ENCODE measurements at regions not wholly inside any gene's neighbourhood (a gene's known extent, or its start where the extent isn't known, plus 50 kb on each side); places are given as distances from the start of the nearest gene placed in this dataset.

DNA sequence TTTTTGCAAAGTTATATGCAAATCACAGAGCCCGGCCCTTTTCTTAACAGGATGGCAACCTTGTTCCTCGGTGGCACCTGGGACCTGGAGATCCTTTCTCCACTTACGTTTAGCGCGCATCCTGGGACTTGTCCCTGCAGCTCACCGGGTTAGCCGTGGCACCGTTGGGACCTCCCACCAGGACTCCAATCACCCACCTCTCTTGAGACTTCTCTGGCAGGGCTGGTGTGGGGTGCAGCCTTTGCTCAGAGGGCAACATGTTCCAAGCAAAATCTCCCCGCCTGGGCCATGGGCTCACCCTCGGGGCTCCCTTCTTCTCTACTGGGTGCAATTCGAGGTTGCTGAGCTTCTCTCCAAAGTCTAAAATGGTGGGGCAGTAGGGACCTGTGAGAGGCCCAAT lies 211.9 kb upstream of the UMPS start:
- Mint-ChIP-seq H3K4me3 (ENCODE audit: low read depth) (no peak overlapping the region), H3K4me1 (ENCODE audit: low read depth) (no peaks in the 10 kb centered on the region), H3K36me3 (ENCODE audit: low read depth) (no peaks in the 10 kb centered on the region), H3K27ac (no peak overlapping the region), H3K27me3 (ENCODE audit: low read depth) (peaks cover 4% of the 10 kb centered on the region), H3K9me3 (no peaks in the 10 kb centered on the region)
- DNase-seq (ENCODE audit: low spot score) = no peak
- intact Hi-C loops (cut with micrococcal nuclease) = no loop called here

- Mint-ChIP-seq H3K27ac (no peak overlapping the region), H3K36me3 (ENCODE audit: low read depth) (no peaks in the 10 kb centered on the region), H3K9me3 (no peaks in the 10 kb centered on the region), H3K4me1 (ENCODE audit: low read depth) (no peaks in the 10 kb centered on the region), H3K4me3 (ENCODE audit: low read depth) (no peak overlapping the region), H3K27me3 (ENCODE audit: low read depth) (peaks cover 4% of the 10 kb centered on the region)
- intact Hi-C loops (cut with micrococcal nuclease) = no loop called here
- no peak for DNase-seq (ENCODE audit: low spot score)
Measured at GRCh38 chr3:124519591-124520194, 210.6 kb upstream of the UMPS start.

DNA sequence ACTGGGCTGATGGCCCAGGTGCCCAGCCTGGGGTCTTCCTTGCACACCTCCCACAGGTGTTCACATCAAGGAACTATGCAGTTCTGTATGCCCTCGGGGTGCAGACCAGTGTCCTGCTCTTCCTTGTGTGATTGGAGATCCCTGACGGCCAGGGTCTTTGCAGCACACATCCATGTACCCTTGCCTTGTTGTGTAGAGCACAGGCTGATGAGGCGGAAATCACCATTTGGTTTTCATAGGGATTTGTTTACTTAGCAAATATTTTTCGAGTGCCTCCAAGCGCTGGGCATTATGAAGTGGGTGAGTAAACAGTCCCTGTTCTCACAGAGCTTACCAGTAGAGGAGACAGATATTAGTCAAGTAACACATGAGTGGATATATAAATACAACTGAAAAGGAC lies 209.3 kb upstream of the UMPS start:
- Mint-ChIP-seq H3K36me3 (ENCODE audit: low read depth) (no peaks in the 10 kb centered on the region), H3K9me3 (no peaks in the 10 kb centered on the region), H3K27me3 (ENCODE audit: low read depth) (peaks cover 4% of the 10 kb centered on the region), H3K4me3 (ENCODE audit: low read depth) (no peak overlapping the region), H3K27ac (no peak overlapping the region), H3K4me1 (ENCODE audit: low read depth) (no peaks in the 10 kb centered on the region)
- DNase-seq (ENCODE audit: low spot score) = no peak
- intact Hi-C loops (cut with micrococcal nuclease) = no loop called here

DNA sequence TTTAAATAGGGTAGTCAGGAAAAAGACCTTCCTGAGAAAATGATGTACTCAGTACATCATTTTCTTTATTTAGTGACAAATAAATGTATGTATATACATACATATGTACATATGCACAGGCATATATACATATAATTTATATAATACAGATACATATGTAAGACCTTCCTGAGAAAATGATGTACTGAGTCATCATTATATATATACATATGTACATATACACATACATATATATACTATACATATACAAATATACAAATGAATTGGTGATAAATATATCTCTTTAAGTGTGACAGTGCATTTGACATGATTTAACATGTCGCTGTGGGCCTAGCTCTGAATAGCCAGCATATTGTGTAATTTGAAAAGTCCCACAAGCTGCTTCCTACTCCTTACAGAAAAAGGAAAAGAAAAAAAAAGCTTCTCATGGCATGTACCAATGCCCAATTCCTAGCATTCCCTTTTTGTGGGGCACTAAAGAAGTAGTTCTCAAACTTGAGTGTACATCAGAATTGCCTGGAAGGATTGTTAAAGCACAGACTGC lies 208.1 kb upstream of the UMPS start:
- no peak overlapping the region for H3K4me3 Mint-ChIP-seq (ENCODE audit: low read depth)
- no peak overlapping the region for H3K27ac Mint-ChIP-seq
- H3K4me1 Mint-ChIP-seq (ENCODE audit: low read depth) = no peaks in the 10 kb centered on the region
- peaks cover under 1% of the 10 kb centered on the region for H3K27me3 Mint-ChIP-seq (ENCODE audit: low read depth)
- intact Hi-C loops (cut with micrococcal nuclease) = no loop called here
- no peak for DNase-seq (ENCODE audit: low spot score)
- H3K9me3 Mint-ChIP-seq = no peaks in the 10 kb centered on the region
- H3K36me3 Mint-ChIP-seq (ENCODE audit: low read depth) = no peaks in the 10 kb centered on the region

DNA sequence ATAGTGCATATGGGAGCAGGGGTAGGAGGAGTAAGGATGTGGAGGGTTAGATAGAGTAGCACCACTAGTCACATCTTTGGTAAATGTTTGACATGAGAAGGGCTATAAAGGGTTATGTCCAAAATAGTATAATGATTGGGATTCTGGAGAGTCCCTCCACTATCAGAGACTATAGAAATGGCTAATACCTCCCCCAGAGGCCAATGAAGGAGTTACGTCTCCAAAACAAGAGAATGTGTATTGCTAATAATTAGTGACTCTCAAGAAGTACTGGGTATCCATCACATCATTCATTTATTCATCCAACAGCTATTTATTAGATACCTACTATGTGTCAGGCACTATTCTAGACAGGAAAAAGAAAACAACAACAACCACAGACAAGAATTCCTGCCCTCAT lies 203.7 kb upstream of the UMPS start:
- H3K4me3 Mint-ChIP-seq (ENCODE audit: low read depth) = no peak overlapping the region
- intact Hi-C loops (cut with micrococcal nuclease) = no loop called here
- no peak overlapping the region for H3K27ac Mint-ChIP-seq
- DNase-seq (ENCODE audit: low spot score) = no peak
- no peaks in the 10 kb centered on the region for H3K9me3 Mint-ChIP-seq
- H3K4me1 Mint-ChIP-seq (ENCODE audit: low read depth) = no peaks in the 10 kb centered on the region
- H3K36me3 Mint-ChIP-seq (ENCODE audit: low read depth) = no peaks in the 10 kb centered on the region
- H3K27me3 Mint-ChIP-seq (ENCODE audit: low read depth) = no peaks in the 10 kb centered on the region

- intact Hi-C loops (cut with micrococcal nuclease) = no loop called here
- H3K27me3 Mint-ChIP-seq (ENCODE audit: low read depth) = peaks cover 9% of the 10 kb centered on the region
- H3K4me3 Mint-ChIP-seq (ENCODE audit: low read depth) = no peak overlapping the region
- no peaks in the 10 kb centered on the region for H3K36me3 Mint-ChIP-seq (ENCODE audit: low read depth)
- DNase-seq (ENCODE audit: low spot score) = no peak
- H3K9me3 Mint-ChIP-seq = no peaks in the 10 kb centered on the region
- H3K4me1 Mint-ChIP-seq (ENCODE audit: low read depth) = no peaks in the 10 kb centered on the region
- no peak overlapping the region for H3K27ac Mint-ChIP-seq
Measured at GRCh38 chr3:124529826-124530571, 200.3 kb upstream of the UMPS start.

DNA sequence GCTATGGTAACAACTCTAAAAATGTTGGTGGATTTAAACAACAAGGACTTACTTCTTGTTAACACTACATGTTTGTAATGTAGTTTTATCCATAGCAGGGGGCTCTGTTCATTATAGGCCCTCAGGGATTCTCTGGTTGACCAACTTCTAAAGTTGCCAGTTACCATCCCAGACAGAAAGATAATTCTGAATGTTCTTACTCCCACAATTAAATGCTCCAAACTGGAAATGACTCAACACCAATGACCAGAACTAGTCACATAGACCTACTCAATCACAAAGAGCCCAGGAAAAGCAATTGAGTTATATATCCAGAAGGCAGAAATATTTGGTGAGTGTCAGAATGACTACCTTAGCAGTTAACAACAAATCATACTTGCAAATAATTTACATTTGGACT lies 199.3 kb upstream of the UMPS start:
- Mint-ChIP-seq H3K4me1 (ENCODE audit: low read depth) (no peaks in the 10 kb centered on the region), H3K27ac (no peak overlapping the region), H3K4me3 (ENCODE audit: low read depth) (no peak overlapping the region), H3K9me3 (no peaks in the 10 kb centered on the region), H3K36me3 (ENCODE audit: low read depth) (no peaks in the 10 kb centered on the region), H3K27me3 (ENCODE audit: low read depth) (peaks cover 9% of the 10 kb centered on the region)
- intact Hi-C loops (cut with micrococcal nuclease) = no loop called here
- no peak for DNase-seq (ENCODE audit: low spot score)

- Mint-ChIP-seq H3K36me3 (ENCODE audit: low read depth) (no peaks in the 10 kb centered on the region), H3K27ac (no peak overlapping the region), H3K9me3 (no peaks in the 10 kb centered on the region), H3K27me3 (ENCODE audit: low read depth) (peaks cover 9% of the 10 kb centered on the region), H3K4me3 (ENCODE audit: low read depth) (no peak overlapping the region), H3K4me1 (ENCODE audit: low read depth) (no peaks in the 10 kb centered on the region)
- no peak for DNase-seq (ENCODE audit: low spot score)
- intact Hi-C loops (cut with micrococcal nuclease) = no loop called here
Measured at GRCh38 chr3:124532071-124532470, 198.2 kb upstream of the UMPS start.

DNA sequence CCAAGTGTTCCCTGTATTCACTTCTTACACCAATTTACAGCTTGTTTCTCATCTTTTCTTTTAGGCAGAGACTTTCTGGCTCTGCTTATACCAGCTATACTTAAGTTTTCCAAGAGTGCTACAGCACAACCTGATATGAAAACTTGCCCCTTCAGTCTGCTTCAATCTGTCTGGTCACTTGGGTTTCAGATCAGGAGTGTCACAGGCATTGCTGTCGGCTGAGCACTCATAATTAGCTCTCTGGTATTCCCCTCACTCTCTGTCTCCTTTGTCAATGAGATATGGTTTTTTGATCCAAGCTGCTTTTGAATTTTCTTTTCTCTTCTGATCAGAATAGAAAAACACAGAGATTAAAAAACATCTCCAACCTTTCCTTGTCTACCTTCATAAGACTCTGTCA lies 194.9 kb upstream of the UMPS start:
- no peak for DNase-seq (ENCODE audit: low spot score)
- H3K27ac Mint-ChIP-seq = no peak overlapping the region
- H3K9me3 Mint-ChIP-seq = no peaks in the 10 kb centered on the region
- no peak overlapping the region for H3K4me3 Mint-ChIP-seq (ENCODE audit: low read depth)
- peaks cover 9% of the 10 kb centered on the region for H3K27me3 Mint-ChIP-seq (ENCODE audit: low read depth)
- intact Hi-C loops (cut with micrococcal nuclease) = no loop called here
- no peaks in the 10 kb centered on the region for H3K36me3 Mint-ChIP-seq (ENCODE audit: low read depth)
- no peaks in the 10 kb centered on the region for H3K4me1 Mint-ChIP-seq (ENCODE audit: low read depth)

DNA sequence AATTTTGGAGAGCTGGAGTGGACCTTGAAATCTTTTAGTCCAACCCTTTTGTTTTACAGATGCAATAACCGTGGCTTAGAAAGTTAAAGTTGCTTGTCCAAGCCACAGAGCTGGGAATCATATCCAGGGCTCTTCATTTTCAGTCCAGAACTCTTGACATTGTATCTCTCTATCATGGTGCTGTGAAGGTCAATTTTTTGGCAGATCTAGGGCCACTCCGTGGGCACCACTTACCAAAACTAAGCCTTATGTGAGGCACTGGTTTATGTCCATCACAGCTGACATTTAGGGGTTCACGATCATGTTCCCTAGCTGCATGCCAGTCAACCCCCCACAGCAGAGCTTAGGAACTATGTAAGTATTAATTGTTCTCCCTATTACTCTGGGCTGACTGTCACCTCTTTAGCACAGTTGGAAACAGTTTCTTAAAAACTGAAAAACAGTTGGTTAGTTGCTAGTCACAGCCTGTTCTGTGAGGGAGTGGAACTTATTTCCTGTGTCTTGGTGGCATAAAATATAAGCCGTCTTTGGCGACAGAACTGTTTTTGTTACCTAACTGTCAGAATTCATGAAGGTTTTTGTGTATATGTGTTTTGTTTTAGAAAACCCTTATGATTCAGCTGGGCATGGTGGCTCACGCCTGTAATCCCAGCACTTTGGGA lies 189.6 kb upstream of the UMPS start:
- intact Hi-C loops (cut with micrococcal nuclease) = no loop called here
- no peaks in the 10 kb centered on the region for H3K4me1 Mint-ChIP-seq (ENCODE audit: low read depth)
- no peak overlapping the region for H3K27ac Mint-ChIP-seq
- H3K4me3 Mint-ChIP-seq (ENCODE audit: low read depth) = no peak overlapping the region
- no peak for DNase-seq (ENCODE audit: low spot score)
- peaks cover 3% of the 10 kb centered on the region for H3K27me3 Mint-ChIP-seq (ENCODE audit: low read depth)
- no peaks in the 10 kb centered on the region for H3K9me3 Mint-ChIP-seq
- H3K36me3 Mint-ChIP-seq (ENCODE audit: low read depth) = no peaks in the 10 kb centered on the region

- H3K9me3 Mint-ChIP-seq = no peaks in the 10 kb centered on the region
- no peaks in the 10 kb centered on the region for H3K4me1 Mint-ChIP-seq (ENCODE audit: low read depth)
- intact Hi-C loops (cut with micrococcal nuclease) = no loop called here
- H3K27ac Mint-ChIP-seq = no peak overlapping the region
- no peak for DNase-seq (ENCODE audit: low spot score)
- no peaks in the 10 kb centered on the region for H3K36me3 Mint-ChIP-seq (ENCODE audit: low read depth)
- peaks cover 9% of the 10 kb centered on the region for H3K27me3 Mint-ChIP-seq (ENCODE audit: low read depth)
- H3K4me3 Mint-ChIP-seq (ENCODE audit: low read depth) = no peak overlapping the region
Measured at GRCh38 chr3:124542214-124542869, 187.9 kb upstream of the UMPS start.

DNA sequence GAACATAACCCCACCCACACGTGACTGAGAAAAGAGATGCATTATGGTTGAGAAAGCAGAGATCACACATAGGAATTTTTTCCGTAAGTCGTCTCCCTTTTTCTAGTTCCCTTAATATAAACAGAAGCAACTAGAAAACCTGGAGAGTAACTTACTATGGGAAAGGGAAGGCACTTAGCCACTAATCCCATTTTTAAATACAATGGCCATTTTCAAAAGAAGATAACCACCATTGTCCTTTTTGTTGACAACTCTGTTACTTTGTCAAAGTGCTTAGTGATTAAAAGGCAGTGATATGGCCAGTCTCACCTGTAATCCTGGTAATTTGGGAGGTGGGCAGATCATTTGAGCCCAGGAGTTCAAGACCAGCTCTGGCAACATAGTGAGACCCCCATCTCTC lies 184.4 kb upstream of the UMPS start:
- H3K9me3 Mint-ChIP-seq = no peaks in the 10 kb centered on the region
- no peak overlapping the region for H3K4me3 Mint-ChIP-seq (ENCODE audit: low read depth)
- H3K27me3 Mint-ChIP-seq (ENCODE audit: low read depth) = peaks cover 24% of the 10 kb centered on the region
- H3K4me1 Mint-ChIP-seq (ENCODE audit: low read depth) = no peaks in the 10 kb centered on the region
- DNase-seq (ENCODE audit: low spot score) = no peak
- intact Hi-C loops (cut with micrococcal nuclease) = no loop called here
- no peak overlapping the region for H3K27ac Mint-ChIP-seq
- H3K36me3 Mint-ChIP-seq (ENCODE audit: low read depth) = no peaks in the 10 kb centered on the region

GRCh38 chr3:124552224-124552623 lies 178.0 kb upstream of the UMPS start:
- Mint-ChIP-seq H3K4me3 (ENCODE audit: low read depth) (no peak overlapping the region), H3K36me3 (ENCODE audit: low read depth) (no peaks in the 10 kb centered on the region), H3K27ac (no peak overlapping the region), H3K9me3 (no peaks in the 10 kb centered on the region), H3K4me1 (ENCODE audit: low read depth) (peaks cover 4% of the 10 kb centered on the region), H3K27me3 (ENCODE audit: low read depth) (peaks cover 43% of the 10 kb centered on the region)
- DNase-seq (ENCODE audit: low spot score) = no peak
- intact Hi-C loops (cut with micrococcal nuclease) = loop anchor here (5.0 kb wide), 1 partner anchor 60 kb away; no protein-coding TSS in a partner anchor

Data from activated T-helper 2 cell treated with anti-CD3 and anti-CD28 coated beads, Interferon-gamma antibody, Interleukin-2, Interleukin-4, amounts not matched to agents 10 μg/mL and 5 μg/mL and 100 μg/mL, durations not matched to agents 14 hours and 24 hours and 36 hours (primary cell).